ENCODE measurements at regions not wholly inside any gene's neighbourhood (a gene's known extent, or its start where the extent isn't known, plus 50 kb on each side); places are given as distances from the start of the nearest gene placed in this dataset.

DNA sequence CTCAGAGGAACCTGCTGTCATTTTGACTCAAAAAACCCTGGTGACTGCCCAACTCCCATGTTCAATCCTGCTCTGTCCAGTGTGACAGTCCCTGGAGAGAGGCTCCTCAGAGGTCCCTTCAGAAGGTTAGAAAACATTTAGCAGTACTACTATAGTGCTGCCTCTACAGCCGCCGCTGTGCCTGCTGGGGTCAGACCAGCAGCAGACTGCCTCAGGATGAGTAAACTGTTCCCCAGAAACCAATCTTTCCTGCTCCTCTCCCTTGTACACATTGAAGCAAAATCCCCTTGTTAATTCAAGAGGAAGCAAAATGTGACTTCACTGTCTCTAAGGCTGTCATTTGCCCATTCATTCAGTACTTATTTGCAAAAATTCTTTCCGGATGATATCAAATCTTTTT lies 94.8 kb upstream of the SMARCA2 start:
- no peak for DNase-seq
- H3K9ac ChIP-seq (ENCODE audit: low read depth, low read length) = no peak overlapping the region
- ATAC-seq (ENCODE audit: insufficient read depth, low read depth) = no peak

DNA sequence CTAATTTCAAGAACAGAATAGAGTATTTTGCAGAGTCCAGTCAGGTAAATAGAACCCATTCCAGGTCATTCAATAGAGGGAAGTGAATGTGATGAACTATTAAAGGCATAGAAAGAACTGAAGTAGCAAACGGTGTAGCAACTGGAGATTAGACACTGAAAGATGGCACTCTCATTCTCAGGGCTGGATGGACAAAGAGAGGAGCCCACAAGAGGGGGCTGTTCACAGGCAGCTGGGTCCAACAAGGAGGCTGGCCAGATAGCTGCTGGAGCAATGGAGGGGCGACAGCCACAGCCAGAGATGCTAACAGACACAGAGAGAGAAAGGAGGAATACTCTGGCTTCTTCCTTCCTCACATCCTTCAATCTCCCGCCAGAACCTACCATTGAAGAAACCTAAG lies 93.1 kb upstream of the SMARCA2 start:
- no peaks in the 10 kb centered on the region for H3K9me3 ChIP-seq (ENCODE audit: insufficient read depth, low read length, severe bottlenecking)
- H3K36me3 ChIP-seq (ENCODE audit: insufficient read depth, low read length) = no peaks in the 10 kb centered on the region
- no peaks in the 10 kb centered on the region for H3K4me1 ChIP-seq (ENCODE audit: insufficient read depth, low read length)
- DNase-seq (no peak), ATAC-seq (ENCODE audit: insufficient read depth, low read depth) (no peak)
- no peak overlapping the region for H3K9ac ChIP-seq (ENCODE audit: low read depth, low read length)
- TF ChIP-seq, protein P1, sequence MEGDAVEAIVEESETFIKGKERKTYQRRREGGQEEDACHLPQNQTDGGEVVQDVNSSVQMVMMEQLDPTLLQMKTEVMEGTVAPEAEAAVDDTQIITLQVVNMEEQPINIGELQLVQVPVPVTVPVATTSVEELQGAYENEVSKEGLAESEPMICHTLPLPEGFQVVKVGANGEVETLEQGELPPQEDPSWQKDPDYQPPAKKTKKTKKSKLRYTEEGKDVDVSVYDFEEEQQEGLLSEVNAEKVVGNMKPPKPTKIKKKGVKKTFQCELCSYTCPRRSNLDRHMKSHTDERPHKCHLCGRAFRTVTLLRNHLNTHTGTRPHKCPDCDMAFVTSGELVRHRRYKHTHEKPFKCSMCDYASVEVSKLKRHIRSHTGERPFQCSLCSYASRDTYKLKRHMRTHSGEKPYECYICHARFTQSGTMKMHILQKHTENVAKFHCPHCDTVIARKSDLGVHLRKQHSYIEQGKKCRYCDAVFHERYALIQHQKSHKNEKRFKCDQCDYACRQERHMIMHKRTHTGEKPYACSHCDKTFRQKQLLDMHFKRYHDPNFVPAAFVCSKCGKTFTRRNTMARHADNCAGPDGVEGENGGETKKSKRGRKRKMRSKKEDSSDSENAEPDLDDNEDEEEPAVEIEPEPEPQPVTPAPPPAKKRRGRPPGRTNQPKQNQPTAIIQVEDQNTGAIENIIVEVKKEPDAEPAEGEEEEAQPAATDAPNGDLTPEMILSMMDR (IDR thresholded peaks at IDR 0.05; ENCODE audit: borderline replicate concordance, extremely low read depth, low read length, poor library complexity, severe bottlenecking) = no peak
- TF ChIP-seq EZH2 (IDR thresholded peaks at IDR 0.05; ENCODE audit: borderline replicate concordance, low read depth, low read length, severe bottlenecking) = no peak
- H3K4me3 ChIP-seq (ENCODE audit: low read depth in 1 of 2, low read length in 2 of 2) = no peak overlapping the region
- no peaks in the 10 kb centered on the region for H3K27me3 ChIP-seq (ENCODE audit: insufficient read depth, low read length, poor library complexity)
- H4K20me1 ChIP-seq (ENCODE audit: insufficient read depth, low read length) = no peaks in the 10 kb centered on the region
- H2AFZ ChIP-seq (ENCODE audit: low read depth, low read length) = no peak overlapping the region
- no peak overlapping the region for H3K27ac ChIP-seq (ENCODE audit: low read length)
- no peaks in the 10 kb centered on the region for H3K79me2 ChIP-seq (ENCODE audit: insufficient read depth, low read length)
- H3K4me2 ChIP-seq (ENCODE audit: insufficient read depth, low read length) = no peak overlapping the region

More for the DNA sequence above, 94.8 kb upstream of the SMARCA2 start:
- Histone ChIP-seq H2AFZ (ENCODE audit: low read depth, low read length) (no peak overlapping the region), H3K36me3 (ENCODE audit: insufficient read depth, low read length) (no peaks in the 10 kb centered on the region), H4K20me1 (ENCODE audit: insufficient read depth, low read length) (no peaks in the 10 kb centered on the region), H3K27ac (ENCODE audit: low read length) (no peak overlapping the region), H3K79me2 (ENCODE audit: insufficient read depth, low read length) (no peaks in the 10 kb centered on the region), H3K4me3 (ENCODE audit: low read depth in 1 of 2, low read length in 2 of 2) (no peak overlapping the region), H3K4me2 (ENCODE audit: insufficient read depth, low read length) (no peak overlapping the region), H3K9me3 (ENCODE audit: insufficient read depth, low read length, severe bottlenecking) (no peaks in the 10 kb centered on the region), H3K4me1 (ENCODE audit: insufficient read depth, low read length) (no peaks in the 10 kb centered on the region), H3K27me3 (ENCODE audit: insufficient read depth, low read length, poor library complexity) (no peaks in the 10 kb centered on the region)
- TF ChIP-seq, protein P1 (IDR thresholded peaks at IDR 0.05; ENCODE audit: borderline replicate concordance, extremely low read depth, low read length, poor library complexity, severe bottlenecking) = no peak
- no peak for TF ChIP-seq EZH2 (IDR thresholded peaks at IDR 0.05; ENCODE audit: borderline replicate concordance, low read depth, low read length, severe bottlenecking)

DNA sequence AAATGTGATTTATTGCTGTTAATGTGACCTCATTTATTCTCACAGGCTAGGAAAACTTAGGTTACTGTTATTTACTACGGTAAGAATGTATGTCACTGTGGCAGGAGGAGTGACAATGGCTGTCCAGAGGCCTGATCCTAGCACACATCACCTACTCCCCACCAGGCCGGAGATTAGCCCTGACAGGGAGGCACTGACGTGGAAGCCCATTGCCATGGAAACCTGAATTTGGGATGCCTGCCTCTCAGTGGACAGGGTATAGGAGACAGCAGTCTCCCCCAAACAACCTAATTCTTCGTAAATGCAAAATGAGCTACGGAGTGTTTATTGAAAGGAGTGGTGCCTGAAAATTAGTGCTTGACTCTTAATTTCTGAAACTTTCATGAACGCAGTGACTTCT lies 87.6 kb upstream of the SMARCA2 start:
- ATAC-seq (ENCODE audit: insufficient read depth, low read depth) (no peak), DNase-seq (no peak)
- Histone ChIP-seq H3K4me1 (ENCODE audit: insufficient read depth, low read length) (no peaks in the 10 kb centered on the region), H2AFZ (ENCODE audit: low read depth, low read length) (no peak overlapping the region), H3K27ac (ENCODE audit: low read length) (no peak overlapping the region), H3K4me2 (ENCODE audit: insufficient read depth, low read length) (no peak overlapping the region), H4K20me1 (ENCODE audit: insufficient read depth, low read length) (no peaks in the 10 kb centered on the region), H3K4me3 (ENCODE audit: low read depth in 1 of 2, low read length in 2 of 2) (no peak overlapping the region), H3K27me3 (ENCODE audit: insufficient read depth, low read length, poor library complexity) (peaks cover 13% of the 10 kb centered on the region), H3K9ac (ENCODE audit: low read depth, low read length) (no peak overlapping the region), H3K36me3 (ENCODE audit: insufficient read depth, low read length) (no peaks in the 10 kb centered on the region), H3K9me3 (ENCODE audit: insufficient read depth, low read length, severe bottlenecking) (no peaks in the 10 kb centered on the region), H3K79me2 (ENCODE audit: insufficient read depth, low read length) (no peaks in the 10 kb centered on the region)
- TF ChIP-seq, protein P1 (IDR thresholded peaks at IDR 0.05; ENCODE audit: borderline replicate concordance, extremely low read depth, low read length, poor library complexity, severe bottlenecking) = no peak
- no peak for TF ChIP-seq EZH2 (IDR thresholded peaks at IDR 0.05; ENCODE audit: borderline replicate concordance, low read depth, low read length, severe bottlenecking)

DNA sequence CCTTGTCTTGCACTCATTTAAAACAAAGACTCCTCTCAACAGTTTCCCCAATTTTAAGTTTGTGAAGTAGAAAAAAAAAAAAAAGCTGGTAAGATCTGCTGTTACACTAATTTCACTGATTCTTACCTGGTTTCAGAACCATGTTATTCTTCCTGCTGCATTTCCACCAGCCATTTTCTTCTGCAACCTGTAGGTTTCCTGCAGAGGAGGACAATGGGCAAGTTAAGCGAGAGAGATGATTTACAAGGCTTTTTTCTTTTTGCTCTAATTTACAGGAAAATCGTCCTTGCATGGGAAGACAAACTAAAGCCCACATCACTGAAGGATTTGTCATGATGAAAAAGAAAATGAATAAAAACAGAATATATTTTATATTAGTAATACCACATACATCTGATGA lies 86.0 kb upstream of the SMARCA2 start:
- Histone ChIP-seq H3K4me3 (ENCODE audit: low read depth in 1 of 2, low read length in 2 of 2) (no peak overlapping the region), H3K9me3 (ENCODE audit: insufficient read depth, low read length, severe bottlenecking) (no peaks in the 10 kb centered on the region), H3K4me2 (ENCODE audit: insufficient read depth, low read length) (no peak overlapping the region), H3K79me2 (ENCODE audit: insufficient read depth, low read length) (no peaks in the 10 kb centered on the region), H3K36me3 (ENCODE audit: insufficient read depth, low read length) (no peaks in the 10 kb centered on the region), H4K20me1 (ENCODE audit: insufficient read depth, low read length) (no peaks in the 10 kb centered on the region), H2AFZ (ENCODE audit: low read depth, low read length) (no peak overlapping the region), H3K27me3 (ENCODE audit: insufficient read depth, low read length, poor library complexity) (peaks cover 13% of the 10 kb centered on the region), H3K9ac (ENCODE audit: low read depth, low read length) (no peak overlapping the region), H3K4me1 (ENCODE audit: insufficient read depth, low read length) (no peaks in the 10 kb centered on the region), H3K27ac (ENCODE audit: low read length) (no peak overlapping the region)
- ATAC-seq (ENCODE audit: insufficient read depth, low read depth) (no peak), DNase-seq (no peak)
- TF ChIP-seq, protein P1 (IDR thresholded peaks at IDR 0.05; ENCODE audit: borderline replicate concordance, extremely low read depth, low read length, poor library complexity, severe bottlenecking) = no peak
- TF ChIP-seq EZH2 (IDR thresholded peaks at IDR 0.05; ENCODE audit: borderline replicate concordance, low read depth, low read length, severe bottlenecking) = no peak

All from DND-41 (cell line).